ENCODE measurements at regions not wholly inside any gene's neighbourhood (a gene's known extent, or its start where the extent isn't known, plus 50 kb on each side); places are given as distances from the start of the nearest gene placed in this dataset.

- TF ChIP-seq EZH2 (IDR thresholded peaks at IDR 0.05; ENCODE audit: low read depth, unreplicated experiment) = no peak
- TF ChIP-seq EZH2phosphoT487 (IDR thresholded peaks at IDR 0.05; ENCODE audit: unreplicated experiment) = no peak
- no peak for TF ChIP-seq CTCF (conservative IDR thresholded peaks at IDR 0.05; ENCODE audit: low read depth in 2 of 2)
- TF ChIP-seq REST (IDR thresholded peaks at IDR 0.05; ENCODE audit: unreplicated experiment) = no peak
- TF ChIP-seq NANOG (IDR thresholded peaks at IDR 0.05; ENCODE audit: borderline replicate concordance) = no peak
- no peak for TF ChIP-seq CREB1 (CRISPR knock-in tag; IDR thresholded peaks at IDR 0.05; ENCODE audit: low read depth)
- TF ChIP-seq POLR2AphosphoS5 (IDR thresholded peaks at IDR 0.05; ENCODE audit: low read depth) = no peak
Measured at GRCh38 chr13:59488436-59488835, 675.3 kb downstream of the DIAPH3 start.

All from GM23338 (cell line).